Stimulated activated CD8-positive, alpha-beta memory T cell treated with anti-CD3 and anti-CD28 coated beads, Interleukin-15, amount 100 ng/mL, for 48 hours (primary cell): ENCODE measurements at regions not wholly inside any gene's neighbourhood (a gene's known extent, or its start where the extent isn't known, plus 50 kb on each side); places are given as distances from the start of the nearest gene placed in this dataset.

Source experiments
- DNase-seq, 2 donors: peaks; one replicate each; pipeline ENCODE4 v3.0.0-alpha.2; 2020; ENCODE audit warnings: low read depth in 2 of 2

- no peak for DNase-seq
Measured at GRCh38 chr16:7185165-7185564, 147.5 kb upstream of the RBFOX1 start.

DNA sequence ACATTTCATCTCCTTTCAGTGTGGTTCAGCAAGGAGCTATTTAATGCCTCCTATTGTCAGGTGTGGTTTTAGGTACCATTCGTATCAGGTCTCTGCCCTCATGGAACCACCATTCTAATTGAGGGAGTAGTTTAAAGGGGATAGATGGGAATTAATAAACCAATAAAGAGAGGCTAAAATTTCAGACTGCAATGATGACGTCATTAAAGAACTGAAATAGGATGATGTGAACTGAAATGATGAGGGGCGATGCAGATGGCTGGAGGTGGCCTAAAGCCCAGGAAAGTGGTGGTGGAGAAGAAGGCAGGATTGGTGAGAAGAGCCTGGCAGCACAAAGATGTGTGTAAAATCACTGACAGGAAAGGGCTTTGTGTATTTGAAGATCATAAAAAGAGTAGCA is 148.9 kb upstream of the RBFOX1 start:
- DNase-seq = no peak

DNA sequence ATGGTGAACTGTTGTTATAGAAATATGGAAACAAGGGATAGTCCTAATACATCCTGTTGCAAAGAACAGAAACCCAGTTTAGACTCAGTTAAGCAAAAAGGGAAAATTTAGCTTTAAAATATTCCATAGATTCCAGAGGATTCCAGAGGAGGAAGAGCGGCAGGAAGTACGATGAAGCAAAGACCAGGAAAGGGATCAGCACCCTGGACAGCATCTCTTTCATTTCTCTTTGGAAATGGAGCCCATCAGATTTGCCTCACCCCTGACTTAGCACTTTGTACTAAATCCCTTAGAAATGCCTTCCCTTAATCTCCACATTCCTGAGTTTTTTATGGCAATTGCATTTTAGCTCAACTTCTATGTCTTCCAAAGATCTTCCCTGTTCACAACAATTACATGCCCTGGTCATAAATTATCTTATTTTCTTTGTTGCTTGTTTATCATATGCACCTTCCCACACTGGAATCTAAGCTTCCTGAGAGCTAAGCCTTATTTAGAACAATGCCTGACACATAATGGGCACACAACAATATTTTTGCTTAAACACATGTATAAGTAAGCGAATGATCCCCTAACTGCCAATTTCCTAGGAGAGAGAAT is 150.0 kb upstream of the RBFOX1 start:
- DNase-seq = no peak

- no peak for DNase-seq
Measured at GRCh38 chr16:7177875-7178274, 154.8 kb upstream of the RBFOX1 start.

DNA sequence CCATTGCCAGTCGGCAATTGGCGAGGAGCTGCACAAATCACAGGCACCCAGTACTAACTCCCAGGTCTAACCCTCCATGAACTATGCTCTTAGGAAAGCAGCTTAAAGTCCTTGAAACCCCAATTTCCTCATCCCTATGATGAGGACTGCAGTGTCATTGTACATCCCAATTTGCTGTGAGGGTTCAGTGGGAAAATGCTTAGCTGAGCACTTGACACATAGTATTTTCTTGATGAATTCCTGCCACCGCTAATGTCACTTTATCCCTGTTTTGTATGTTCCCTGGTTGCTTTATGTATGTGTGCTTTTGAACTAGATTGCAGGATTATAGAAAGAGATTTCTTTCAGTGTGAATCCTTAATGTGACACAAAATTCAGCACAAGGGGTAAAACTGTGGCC is 161.5 kb upstream of the RBFOX1 start:
- DNase-seq = no peak

DNA sequence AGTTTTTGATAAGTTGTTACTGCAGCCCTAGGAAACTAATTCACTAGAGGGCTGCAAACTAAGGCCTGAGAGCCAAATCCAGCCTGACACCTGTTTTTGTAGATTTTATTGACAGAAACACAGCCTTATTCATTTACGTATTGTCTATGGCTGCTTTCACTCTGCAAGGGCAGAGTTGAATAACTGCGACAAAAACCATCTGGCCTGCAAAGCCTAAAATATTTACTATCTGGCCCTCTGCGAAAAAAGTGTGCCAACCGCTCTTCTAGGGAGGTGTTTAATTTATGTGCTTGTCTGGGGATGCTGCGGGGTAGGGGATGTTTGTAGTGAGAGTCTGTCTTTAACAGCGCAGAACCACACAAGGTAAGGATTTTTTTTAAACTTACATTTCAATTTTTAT is 165.0 kb upstream of the RBFOX1 start:
- DNase-seq = no peak

DNA sequence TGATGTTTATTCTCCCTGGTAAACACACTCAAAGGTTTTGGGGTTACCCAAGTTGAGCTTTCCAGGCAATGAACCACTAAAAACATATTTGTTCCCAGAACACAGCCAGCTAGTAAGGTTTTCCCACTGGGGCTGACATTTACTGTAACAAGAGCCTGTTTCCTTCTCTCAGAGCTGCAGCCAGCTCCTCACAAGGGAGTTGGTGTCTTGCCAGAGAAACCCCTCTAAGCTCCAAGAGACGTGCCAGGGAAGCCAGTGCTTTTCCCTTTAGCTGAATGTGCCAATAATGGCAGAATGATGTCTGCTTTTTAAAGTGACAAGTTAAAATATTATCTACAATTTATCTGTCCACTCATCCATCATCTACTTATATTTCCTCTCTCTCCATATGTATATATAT is 170.8 kb upstream of the RBFOX1 start:
- DNase-seq = no peak

GRCh38 chr16:7160093-7160492 is 172.6 kb upstream of the RBFOX1 start:
- DNase-seq = no peak

DNA sequence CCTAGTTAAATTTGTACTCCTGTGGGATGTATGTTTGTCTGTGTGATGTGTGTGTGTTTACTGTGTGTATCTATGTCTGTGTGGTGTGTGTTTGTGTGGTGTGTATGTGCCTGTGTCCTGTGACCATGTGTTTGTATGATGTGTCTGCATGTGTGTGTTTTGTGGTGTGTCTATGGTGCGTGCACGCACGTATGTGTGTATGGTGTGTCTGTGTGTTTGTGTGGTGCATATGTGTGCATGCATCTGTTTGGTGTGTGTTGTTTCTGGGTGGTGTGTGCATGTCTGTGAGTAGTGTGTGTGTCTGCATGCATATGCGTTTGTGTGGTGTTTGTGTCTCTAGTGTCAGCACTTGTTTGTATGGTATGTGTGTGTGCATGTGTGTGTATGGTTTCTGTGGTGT is 174.2 kb upstream of the RBFOX1 start:
- no peak for DNase-seq

DNA sequence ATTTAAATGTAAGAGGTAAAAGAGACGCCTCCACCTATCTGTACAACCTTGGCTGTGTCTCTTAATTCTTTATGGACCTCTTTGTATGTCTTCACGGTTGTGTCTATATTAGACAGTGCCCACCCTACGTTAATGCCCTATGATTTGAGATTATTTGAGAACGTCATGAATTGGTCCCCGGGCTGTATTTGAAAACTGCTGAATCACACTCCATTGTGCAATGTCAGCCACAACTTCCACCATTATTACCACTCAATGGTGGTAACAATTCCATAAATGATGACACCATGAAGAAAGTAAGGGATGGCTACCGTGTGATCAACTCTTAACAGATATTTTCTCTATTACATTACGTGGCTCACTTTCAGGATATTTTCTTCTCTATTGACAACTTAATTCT is 182.4 kb upstream of the RBFOX1 start:
- DNase-seq = no peak

DNA sequence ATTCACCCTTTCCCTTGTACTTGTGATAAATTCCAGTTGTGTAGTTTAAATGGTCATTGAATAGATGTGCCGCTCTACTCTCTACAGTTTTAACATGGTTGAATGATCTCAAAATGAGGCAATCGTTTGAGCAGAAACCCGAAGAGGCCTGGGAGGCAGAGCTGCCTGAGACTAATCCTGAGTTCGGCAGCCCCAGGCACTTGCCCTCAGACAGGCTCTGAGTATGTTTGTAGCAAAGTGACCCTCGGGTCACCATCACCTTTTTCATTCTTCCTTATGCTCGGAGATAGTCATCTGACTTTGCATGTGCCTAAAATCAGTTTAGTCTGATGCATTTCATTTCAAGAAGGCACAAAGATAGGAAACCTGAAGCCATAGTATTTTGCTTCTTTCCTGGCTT is 184.0 kb upstream of the RBFOX1 start:
- no peak for DNase-seq

DNA sequence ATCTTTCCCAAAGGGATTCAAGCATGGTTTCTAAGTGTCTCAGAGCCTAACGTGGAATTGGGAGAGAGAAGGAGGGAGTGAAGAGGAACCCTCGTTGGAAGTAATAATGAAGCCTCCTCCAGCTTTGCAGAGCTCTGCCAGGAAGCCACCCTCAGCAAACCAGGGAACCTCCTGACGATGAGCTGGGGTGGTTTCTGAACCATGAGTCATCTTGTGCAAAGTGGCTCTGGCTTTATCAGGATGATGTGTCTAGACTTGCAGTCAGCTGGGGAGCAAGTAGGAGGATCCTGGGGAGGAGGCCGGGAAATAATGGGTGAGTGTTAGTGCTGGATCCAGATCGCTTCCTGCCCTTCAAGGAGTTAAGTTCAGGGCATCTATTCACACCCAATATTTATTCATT is 191.7 kb upstream of the RBFOX1 start:
- DNase-seq = no peak

- no peak for DNase-seq
Measured at GRCh38 chr16:7137560-7138330, 194.9 kb upstream of the RBFOX1 start.

- no peak for DNase-seq
Measured at GRCh38 chr16:7132465-7132864, 200.2 kb upstream of the RBFOX1 start.

DNA sequence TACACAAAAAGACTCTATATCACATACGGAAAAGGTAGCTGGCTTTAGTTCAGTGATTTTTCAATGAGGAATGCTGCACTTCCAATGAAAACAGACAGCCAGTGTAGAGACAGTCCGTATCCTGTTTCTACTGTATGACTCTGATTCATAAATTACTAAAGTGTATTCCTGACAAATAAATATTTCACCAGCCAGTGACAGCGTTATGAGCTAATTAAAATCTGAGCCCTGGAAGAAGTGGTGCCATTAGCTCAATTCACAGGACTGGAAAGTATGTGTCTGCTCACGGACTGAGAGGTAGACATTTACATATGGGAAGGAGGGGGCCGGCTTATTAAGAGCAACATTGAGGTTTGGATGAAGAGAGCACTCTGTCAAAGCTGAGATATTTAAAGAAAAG is 207.9 kb upstream of the RBFOX1 start:
- DNase-seq = no peak

DNA sequence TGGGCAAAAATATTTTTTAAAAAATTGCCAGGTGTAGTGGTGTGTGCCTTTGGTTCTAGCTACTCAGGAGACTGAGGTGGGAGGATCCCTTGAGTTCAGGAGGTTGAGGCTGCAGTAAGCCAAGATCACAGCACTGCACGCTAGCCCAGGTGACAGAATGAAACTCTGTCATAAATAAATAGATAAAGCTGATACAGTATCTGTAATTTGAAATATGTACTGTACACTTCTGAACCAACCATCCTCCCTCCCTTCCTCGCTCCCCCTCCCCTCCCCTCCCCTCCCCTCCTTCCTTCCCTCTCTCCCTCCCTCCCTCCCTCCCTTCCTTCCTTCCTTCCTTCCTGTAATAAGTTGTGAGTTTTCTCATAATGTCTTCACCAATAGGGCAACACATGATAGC is 208.4 kb upstream of the RBFOX1 start:
- DNase-seq = no peak

- DNase-seq = no peak
Measured at GRCh38 chr16:7116734-7117133, 215.9 kb upstream of the RBFOX1 start.

GRCh38 chr16:7115898-7116297 is 216.7 kb upstream of the RBFOX1 start:
- no peak for DNase-seq

DNA sequence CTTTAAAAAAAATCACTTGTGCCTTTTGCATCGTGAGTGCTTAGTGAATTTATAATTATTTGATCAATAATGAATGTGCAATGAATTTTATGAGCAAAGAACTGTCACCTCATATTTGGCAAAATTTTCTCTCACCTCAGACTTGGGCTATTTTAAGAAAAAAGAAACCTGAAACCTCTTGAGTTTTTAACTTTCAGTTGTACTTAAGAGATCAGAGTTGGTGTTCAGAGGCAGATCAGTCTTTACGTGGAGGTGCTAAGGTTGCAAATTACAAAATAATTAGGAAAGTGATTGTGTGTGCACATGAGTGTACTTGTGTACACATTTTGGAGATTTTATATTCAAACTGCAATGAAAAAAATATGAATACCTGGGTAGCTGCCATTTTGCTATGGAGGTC is 218.7 kb upstream of the RBFOX1 start:
- no peak for DNase-seq

DNA sequence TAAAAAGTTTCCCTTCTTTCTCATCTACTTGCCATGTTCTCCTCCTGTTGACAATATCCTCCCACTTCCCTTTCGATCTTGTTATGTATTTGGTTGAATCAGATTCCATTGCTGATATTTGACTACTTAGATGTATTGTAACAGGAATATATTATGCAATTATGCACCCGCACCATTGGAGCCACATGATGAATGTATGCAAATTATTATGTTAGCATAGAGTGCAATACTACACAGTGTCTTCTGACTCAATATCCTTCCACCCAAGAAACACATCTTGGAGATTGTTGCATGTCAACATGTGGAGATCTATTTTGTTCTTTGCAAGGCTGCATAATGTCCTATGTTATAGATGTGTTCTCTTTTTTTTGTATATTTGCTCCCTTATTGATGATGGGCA is 219.2 kb upstream of the RBFOX1 start:
- DNase-seq = no peak

DNA sequence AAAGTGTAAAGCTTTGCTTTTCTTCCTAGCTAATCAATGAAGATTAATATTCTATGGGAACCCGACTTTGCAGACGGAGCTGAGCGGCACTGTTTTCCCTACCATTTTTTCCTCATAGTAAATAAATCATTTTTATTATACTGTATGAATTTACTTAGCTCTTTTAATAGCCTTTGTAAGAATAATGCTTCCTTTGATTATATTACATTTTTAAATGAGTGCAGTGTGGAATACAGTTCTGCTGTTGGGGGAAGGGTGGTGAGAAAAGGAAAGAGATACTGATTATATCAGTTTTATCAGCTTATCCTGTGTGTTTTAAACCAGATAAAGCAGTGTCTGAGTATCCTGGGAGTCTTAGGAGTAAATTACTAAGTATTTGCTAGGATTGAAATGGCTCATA is 221.4 kb upstream of the RBFOX1 start:
- DNase-seq = no peak

GRCh38 chr16:7107436-7107835 is 225.2 kb upstream of the RBFOX1 start:
- DNase-seq = no peak

DNA sequence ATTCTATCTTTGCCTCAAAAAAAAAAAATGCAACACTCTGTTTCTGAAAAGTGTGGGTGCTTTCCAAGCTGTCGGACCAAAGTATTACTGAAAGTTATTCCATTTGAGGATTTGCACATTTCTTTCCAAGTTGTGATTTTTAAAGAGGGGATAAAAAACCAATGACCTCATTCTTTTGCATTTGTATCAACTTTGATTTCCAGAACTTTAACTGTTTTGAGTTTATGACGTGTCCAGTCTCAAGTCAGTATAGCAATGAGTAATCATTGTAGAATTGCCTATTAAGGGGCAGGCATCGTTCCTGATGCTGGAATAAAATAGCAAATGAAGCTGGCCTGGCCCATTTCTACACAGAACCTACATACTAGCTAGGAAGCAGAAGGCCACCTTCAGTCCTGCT is 229.6 kb upstream of the RBFOX1 start:
- DNase-seq = no peak

DNA sequence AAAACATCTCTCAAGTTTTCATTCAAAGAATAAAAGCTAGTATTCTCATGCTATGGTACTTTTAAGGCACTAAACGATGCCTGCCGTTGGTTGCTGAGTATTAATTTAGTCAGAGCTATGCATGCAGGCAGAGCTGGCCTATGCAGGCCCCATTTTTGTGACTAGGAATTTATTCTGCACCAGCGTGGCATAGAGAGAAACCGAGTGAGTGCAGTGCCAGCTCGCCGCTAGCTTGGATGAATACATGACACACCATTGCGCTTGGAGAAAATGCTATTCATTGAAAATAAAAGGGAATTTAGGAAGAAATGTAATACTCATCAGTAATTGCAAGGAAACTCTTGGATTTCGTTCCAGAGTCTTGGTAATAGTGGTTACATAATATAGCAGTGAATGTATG is 231.6 kb upstream of the RBFOX1 start:
- DNase-seq = no peak
